ENCODE measurements at regions not wholly inside any gene's neighbourhood (a gene's known extent, or its start where the extent isn't known, plus 50 kb on each side); places are given as distances from the start of the nearest gene placed in this dataset.

DNA sequence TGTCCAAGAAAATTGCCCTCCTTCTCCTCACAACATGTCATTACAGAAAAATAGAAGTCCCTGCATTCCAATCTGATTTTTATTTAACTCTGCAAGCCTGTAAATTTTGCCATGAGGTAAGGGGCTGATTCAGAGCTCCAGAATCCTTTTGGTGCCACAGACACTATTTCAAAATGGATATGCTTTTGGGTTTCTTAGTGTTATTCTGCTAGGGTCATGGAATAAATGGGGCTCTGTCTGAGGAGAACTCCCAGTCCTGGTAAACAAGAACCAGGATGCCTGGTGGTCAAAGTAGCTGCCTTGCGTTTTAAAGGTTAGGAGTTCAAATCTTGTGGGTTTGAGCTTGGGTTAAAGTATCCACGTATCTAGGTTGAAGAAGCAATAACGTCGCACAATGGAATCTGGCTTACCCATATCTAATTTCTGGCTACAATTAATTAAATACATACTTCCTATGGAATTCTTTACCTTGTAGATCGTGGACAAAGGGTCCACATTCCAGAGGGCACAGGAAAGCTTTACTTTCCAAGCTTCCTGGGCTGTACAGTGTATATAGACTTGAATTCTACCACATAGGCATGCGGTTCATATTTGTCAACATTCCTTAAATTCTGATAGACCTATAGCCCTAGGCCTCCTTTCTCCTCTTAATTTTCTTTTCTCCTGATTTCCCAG lies 98.0 kb upstream of the CDC42BPA start:
- TF ChIP-seq POLR2A (IDR thresholded peaks at IDR 0.05) (no peak), CTCF (IDR thresholded peaks at IDR 0.05) (no peak)

Measured in heart left ventricle (tissue), 13 donors.